GM18951 (cell line): ENCODE measurements at regions not wholly inside any gene's neighbourhood (a gene's known extent, or its start where the extent isn't known, plus 50 kb on each side); places are given as distances from the start of the nearest gene placed in this dataset.
"Not testable (repeated sequence)": the region's sequence is repeated elsewhere in the genome, so short reads cannot be mapped to it uniquely, and the experiment has no call there.

Experiments
- POLR2A ChIP-seq: IDR thresholded peaks from 4 replicates; pipeline ENCODE4 v1.6.1; 2011; ENCODE audit warnings: mild to moderate bottlenecking; ENCODE audit not compliant: insufficient read length, insufficient read depth; ENCODE audit errors: extremely low read depth
- in situ Hi-C: fragments of 300-500 bp; cut with MboI; formaldehyde crosslinking; loops from one replicate; pipeline ENCODE4 v1.12.0; 2022; ENCODE audit warnings: low sequenced_read_pairs, mixed read lengths, inconsistent platforms; ENCODE audit not compliant: unreplicated experiment

- in situ Hi-C loops: no loop called here
- TF ChIP-seq POLR2A: no peak
These were observed 1352.8 kb downstream of the REEP3 start for GRCh38 chr10:64873959-64874358.

- no peak for TF ChIP-seq POLR2A
- in situ Hi-C loops: no loop called here
These were observed 1359.3 kb downstream of the REEP3 start for GRCh38 chr10:64880546-64880945.

GRCh38 chr10:64881257-64881656 is 1360.1 kb downstream of the REEP3 start:
- TF ChIP-seq POLR2A: no peak
- in situ Hi-C loops: no loop called here

GRCh38 chr10:64896582-64896981 is 1375.4 kb downstream of the REEP3 start:
- in situ Hi-C loops: no loop called here
- TF ChIP-seq POLR2A: no peak

GRCh38 chr10:64906311-64906710 is 1385.1 kb downstream of the REEP3 start:
- in situ Hi-C loops: not testable (repeated sequence)

- in situ Hi-C loops: not testable (repeated sequence)
These were observed 1403.1 kb downstream of the REEP3 start for GRCh38 chr10:64924306-64924705.

- TF ChIP-seq POLR2A: no peak
These were observed 1430.8 kb downstream of the REEP3 start for GRCh38 chr10:64952042-64952441.

GRCh38 chr10:64956441-64956840 is 1435.2 kb downstream of the REEP3 start:
- in situ Hi-C loops: no loop called here
- no peak for TF ChIP-seq POLR2A

More at GRCh38 chr10:64952042-64952441, 1430.8 kb downstream of the REEP3 start:
- in situ Hi-C loops: no loop called here

DNA sequence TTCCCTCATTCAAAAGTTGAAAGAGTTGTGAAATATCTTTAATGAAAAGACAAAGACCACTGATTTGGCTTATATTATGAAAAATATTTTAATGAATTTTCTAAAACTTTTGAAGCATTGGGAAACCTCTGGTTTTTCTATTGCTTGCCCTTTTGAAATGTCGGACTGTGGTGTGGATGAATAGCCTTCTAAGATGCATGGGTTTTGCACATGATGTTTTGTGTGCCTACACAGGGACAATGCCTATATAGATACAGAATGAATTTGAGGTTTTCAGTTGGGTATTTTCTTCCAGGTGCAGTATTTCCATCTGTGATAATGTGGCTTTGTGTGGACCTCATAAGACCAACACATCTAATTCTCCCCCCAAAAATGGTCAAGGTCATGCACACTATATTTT is 1437.9 kb downstream of the REEP3 start:
- no peak for TF ChIP-seq POLR2A
- in situ Hi-C loops: no loop called here

DNA sequence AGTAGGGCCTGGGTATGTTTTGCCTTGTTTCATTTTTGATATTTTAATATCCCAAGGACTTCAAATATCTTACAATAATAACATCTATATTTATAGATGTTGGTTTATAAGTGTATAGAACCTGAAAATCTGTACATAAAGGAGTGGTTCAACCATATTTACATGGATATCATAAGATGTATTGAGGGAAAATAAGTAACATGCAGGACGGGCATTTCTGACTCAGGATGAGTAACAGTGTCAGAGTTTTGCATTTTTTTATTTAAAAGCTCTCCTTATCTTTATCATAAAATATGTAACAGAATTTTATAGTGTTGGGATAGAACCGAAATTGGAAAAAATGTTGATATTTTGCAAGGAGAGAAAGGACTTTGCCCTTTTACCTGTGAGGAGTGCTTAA is 1438.7 kb downstream of the REEP3 start:
- in situ Hi-C loops: no loop called here
- TF ChIP-seq POLR2A: no peak

GRCh38 chr10:64973391-64973790 is 1452.2 kb downstream of the REEP3 start:
- TF ChIP-seq POLR2A: no peak
- in situ Hi-C loops: no loop called here

- no peak for TF ChIP-seq POLR2A
- in situ Hi-C loops: no loop called here
These were observed 1454.9 kb downstream of the REEP3 start for GRCh38 chr10:64976150-64976549.

- TF ChIP-seq POLR2A: no peak
- in situ Hi-C loops: no loop called here
These were observed 1456.7 kb downstream of the REEP3 start for GRCh38 chr10:64977915-64978314.

- in situ Hi-C loops: no loop called here
- TF ChIP-seq POLR2A: no peak
These were observed 1475.7 kb downstream of the REEP3 start for GRCh38 chr10:64996886-64997285.

DNA sequence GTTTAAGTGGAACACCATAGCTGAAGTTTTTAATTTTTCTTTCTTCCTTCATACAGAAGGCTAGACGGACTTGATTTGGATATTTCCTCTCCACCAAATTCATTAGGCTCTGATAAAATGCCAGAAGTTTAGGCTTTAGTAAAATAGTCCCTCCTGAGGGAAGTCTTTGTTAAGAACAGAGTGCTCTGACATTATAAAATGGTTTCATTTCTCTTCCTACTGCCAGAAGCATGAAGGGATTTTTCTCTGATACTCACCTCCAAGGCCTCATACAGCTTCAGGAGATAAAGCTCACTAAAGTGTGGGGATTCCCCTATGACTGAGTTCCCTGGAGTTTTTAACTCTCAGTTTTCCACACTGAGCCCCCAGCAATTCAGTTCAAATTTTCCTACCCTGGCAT is 1489.6 kb downstream of the REEP3 start:
- no peak for TF ChIP-seq POLR2A
- in situ Hi-C loops: no loop called here

DNA sequence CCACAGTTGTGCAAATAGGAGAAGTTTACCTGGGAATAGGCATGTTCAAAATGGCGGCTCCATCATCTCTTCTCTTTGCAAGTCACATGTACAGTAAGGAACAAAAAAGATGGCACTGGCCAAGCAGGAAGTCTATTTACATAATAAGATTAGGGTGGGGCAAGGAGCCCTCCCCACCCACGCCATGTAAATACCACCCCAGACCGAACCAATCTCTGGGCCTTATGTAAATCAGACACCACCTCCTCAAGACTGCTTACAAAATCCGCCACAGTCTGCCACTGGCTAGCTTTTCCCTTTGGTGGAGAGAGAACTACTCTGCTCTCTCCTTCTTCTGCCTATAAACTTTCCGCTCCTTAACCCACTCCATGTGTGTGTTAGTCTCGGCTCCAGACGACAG is 1496.3 kb downstream of the REEP3 start:
- no peak for TF ChIP-seq POLR2A
- in situ Hi-C loops: no loop called here

GRCh38 chr10:65024886-65025285 is 1503.7 kb downstream of the REEP3 start:
- no peak for TF ChIP-seq POLR2A
- in situ Hi-C loops: no loop called here
